Fibroblast of peridontal ligament (primary cell): ENCODE measurements at regions not wholly inside any gene's neighbourhood (a gene's known extent, or its start where the extent isn't known, plus 50 kb on each side); places are given as distances from the start of the nearest gene placed in this dataset.
A peak's percentile ranks its signal among the peaks of the same experiment; 100 is the strongest.
"Not testable (repeated sequence)": the region's sequence is repeated elsewhere in the genome, so short reads cannot be mapped to it uniquely, and the experiment has no call there.

ENCODE experiments used
- DNase-seq: peaks from one replicate; pipeline ENCODE4 v3.0.0-alpha.2; 2010; ENCODE audit errors: extremely low read depth

- DNase-seq = not testable (repeated sequence)
These were observed 52.1 kb upstream of the LRRC37A2 start for GRCh38 chr17:46460129-46460528.

GRCh38 chr17:46455069-46455468 is 57.2 kb upstream of the LRRC37A2 start:
- DNase-seq = not testable (repeated sequence)

GRCh38 chr17:46454572-46454971 is 57.7 kb upstream of the LRRC37A2 start:
- DNase-seq = not testable (repeated sequence)

- DNase-seq = not testable (repeated sequence)
These were observed 59.2 kb upstream of the LRRC37A2 start for GRCh38 chr17:46453077-46453476.

GRCh38 chr17:46445849-46446248 is 66.4 kb upstream of the LRRC37A2 start:
- not testable (repeated sequence) for DNase-seq

- DNase-seq = not testable (repeated sequence)
These were observed 66.9 kb upstream of the LRRC37A2 start for GRCh38 chr17:46445411-46445810.

- DNase-seq = not testable (repeated sequence)
These were observed 70.1 kb upstream of the LRRC37A2 start for GRCh38 chr17:46442153-46442552.

GRCh38 chr17:46440665-46441064 is 71.6 kb upstream of the LRRC37A2 start:
- not testable (repeated sequence) for DNase-seq

GRCh38 chr17:46434450-46435062 is 73.0 kb upstream of the ARL17B start:
- DNase-seq = not testable (repeated sequence)

- not testable (repeated sequence) for DNase-seq
These were observed 68.7 kb upstream of the ARL17B start for GRCh38 chr17:46430300-46430699.

- DNase-seq = not testable (repeated sequence)
These were observed 68.1 kb upstream of the ARL17B start for GRCh38 chr17:46429675-46430074.

- not testable (repeated sequence) for DNase-seq
These were observed 62.8 kb upstream of the ARL17B start for GRCh38 chr17:46424187-46424884.

GRCh38 chr17:46417907-46418306 is 56.3 kb upstream of the ARL17B start:
- peak; percentile 30 for DNase-seq

GRCh38 chr17:46417261-46417660 is 55.7 kb upstream of the ARL17B start:
- not testable (repeated sequence) for DNase-seq

- DNase-seq = not testable (repeated sequence)
These were observed 53.0 kb upstream of the ARL17B start for GRCh38 chr17:46414559-46414958.

- not testable (repeated sequence) for DNase-seq
These were observed 50.6 kb upstream of the ARL17B start for GRCh38 chr17:46412156-46412555.

GRCh38 chr17:46411172-46411852 is 49.7 kb upstream of the ARL17B start:
- not testable (repeated sequence) for DNase-seq
